ENCODE measurements at regions not wholly inside any gene's neighbourhood (a gene's known extent, or its start where the extent isn't known, plus 50 kb on each side); places are given as distances from the start of the nearest gene placed in this dataset.

DNA sequence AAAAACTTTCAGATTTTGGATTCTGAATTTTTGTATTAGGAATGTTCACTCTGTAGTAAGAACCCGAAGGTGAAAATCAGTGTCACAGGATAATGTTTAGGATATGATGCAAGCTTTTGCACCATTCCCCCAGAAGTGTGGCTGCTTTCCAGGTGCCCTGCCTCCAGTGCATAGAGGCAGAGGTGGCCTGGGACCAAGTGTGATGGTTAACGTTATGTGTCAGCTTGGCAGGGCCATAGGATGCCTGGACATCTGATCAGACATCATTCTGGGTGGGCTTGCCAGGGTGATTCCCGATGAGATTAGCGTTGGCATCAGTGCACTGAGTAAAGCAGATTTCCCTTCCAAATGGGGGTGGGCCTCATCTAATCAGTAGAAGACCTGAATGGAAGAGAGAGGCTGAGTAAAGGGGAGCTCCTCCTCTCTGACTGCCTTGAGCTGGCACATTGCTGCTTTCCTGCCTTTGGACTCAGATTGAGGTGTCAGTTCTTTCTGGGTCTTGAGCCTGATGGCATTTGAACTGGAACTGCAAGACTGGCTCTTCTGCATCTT, 177.4 kb upstream of the HS6ST1 start:
- DNase-seq: no peak

DNA sequence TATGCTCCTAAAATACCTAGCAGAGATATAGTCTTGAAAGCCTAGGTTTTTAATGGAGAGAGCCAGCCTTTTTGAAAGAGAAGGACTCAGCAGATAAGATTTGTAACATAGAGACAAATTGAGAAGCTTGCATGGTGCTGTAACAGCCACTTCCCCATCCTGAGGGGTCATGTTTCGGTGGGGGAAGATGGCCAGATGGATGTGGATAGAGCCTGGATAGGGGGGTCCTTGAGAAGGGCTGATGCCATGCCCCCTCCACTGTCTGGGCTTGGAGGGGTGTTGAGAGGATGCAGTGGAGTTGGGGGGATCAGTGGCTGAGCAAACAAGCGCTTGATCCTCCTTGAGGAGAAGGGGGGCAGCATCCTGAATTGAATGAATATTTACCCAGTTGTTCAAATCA, 178.0 kb upstream of the HS6ST1 start:
- no peak for DNase-seq

DNA sequence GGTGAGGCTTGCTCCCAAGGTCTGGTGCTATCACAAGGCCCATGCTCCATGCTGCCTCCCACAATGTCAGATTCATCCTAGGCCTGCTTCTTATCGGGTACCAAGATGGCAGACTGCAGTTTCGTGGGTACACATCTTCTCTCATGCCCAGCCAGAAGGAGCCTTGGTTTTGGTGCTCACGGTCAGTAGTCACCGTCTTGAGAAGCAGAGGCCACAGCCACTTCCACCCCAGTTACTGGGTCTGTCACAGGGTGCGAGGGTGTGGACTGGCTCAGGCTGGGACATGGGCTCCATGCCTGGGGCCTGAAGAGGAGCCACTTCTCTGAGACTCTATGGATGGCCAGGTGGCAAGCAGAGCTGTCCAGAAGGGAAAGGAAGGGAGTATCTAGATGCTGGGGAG, 178.8 kb upstream of the HS6ST1 start:
- no peak for DNase-seq

DNA sequence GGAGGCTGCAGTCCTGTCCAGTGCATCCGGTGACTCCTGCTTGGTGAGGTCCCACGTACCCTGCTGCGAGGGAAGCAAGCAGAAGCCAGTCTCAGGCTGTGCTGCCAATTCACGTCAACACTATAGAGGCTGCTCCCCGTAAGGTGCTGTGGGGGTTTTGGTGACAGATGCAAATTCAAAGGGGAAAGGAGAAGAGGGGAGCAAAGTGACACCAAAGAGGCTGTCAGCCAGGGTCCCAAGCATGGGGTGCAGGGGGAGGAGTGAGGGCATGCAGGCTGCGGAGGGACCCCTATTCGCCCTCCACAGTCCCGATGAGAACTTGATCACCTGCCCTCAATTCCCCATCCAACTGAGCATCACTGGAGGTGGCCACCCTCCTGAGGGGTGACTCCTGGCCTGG, 179.4 kb upstream of the HS6ST1 start:
- no peak for DNase-seq

DNA sequence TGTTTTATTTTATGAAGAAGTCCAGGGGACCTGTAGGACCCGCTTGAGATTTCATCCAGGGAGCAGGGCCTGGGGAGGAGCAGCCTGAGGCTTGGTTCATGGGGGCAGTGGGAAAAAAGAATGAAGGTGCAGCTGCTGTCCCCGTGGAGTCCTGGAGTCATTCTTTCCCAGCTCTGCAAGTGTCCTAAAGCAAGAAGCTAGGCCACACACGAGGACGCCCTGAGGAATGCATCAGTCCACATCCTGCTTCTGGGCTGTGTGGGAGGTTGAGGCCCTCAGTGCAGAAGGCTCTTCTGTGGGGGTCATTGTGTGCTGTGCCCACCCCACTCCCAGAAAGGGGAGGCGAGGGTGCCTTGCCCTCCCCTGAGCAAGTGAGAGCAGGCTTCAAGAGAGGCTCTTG, 179.9 kb upstream of the HS6ST1 start:
- DNase-seq: no peak

DNA sequence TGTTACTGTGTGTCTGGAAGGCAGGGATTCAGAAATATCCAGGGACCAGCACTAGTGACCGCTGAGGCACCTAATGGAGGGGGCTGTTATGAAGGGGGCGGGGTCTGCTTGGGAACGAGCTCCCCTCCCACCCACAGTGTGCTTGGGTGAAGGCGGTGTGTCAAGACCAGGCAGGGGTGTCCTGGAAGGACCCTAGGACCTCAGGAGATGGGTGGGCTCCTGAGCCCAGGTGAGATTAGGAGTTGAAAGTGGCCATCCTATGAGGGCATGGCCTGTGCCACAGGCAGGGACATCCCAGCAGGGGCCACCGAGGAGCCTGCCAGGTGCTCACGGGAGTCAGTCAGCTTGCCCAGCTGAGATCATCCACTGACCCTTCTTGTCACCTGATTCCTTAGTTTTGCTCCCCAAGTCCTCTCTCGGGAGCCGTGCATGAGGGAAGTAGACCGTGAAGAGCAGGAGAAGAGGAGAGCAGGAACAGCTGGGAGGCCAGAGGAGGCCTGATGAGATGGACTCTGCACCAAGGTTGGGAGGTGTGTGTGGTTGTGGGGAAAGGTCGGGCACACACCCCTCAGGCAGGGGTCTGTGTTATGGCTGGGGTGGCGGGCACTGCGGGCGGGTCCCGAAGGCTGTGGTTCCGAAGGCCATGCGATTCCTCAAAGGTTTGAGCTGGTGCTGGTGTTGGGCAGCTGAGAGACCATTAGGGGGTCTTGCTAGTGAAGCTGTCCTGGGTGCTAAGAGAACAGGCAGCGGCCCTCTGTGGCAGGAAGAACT, 180.9 kb upstream of the HS6ST1 start:
- DNase-seq: no peak

DNA sequence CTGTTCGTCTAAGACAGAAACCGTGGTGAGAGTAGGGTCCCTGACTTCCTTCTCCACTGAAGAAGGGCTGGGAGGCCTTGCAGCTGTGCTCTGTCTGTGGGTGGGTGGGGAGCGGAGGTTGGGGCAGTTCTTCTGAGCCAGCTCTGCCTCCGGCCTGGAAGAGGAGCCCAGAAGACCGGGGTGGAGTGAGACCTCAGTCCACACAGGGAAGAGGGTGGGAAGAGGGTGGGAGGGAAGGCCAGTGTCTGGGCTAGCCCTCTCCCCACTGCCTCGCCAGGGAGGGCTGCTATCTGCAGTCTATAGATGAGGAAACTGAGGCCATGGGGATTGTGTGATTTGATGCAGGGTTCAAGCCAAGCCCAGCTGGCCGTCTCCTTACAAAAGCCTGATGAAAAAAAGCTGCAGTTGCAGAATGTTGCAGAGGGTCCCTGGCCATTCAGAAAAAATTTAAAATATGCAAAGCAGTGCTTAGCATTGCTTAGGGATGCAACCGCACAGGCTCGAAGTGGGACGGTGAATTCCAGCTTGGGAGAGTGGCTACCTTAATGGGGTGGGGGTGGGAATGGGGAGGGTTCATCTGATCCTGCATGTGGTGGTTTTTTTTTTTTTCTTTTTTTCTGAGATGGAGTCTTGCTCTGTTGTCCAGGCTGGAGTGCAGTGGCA, 181.6 kb upstream of the HS6ST1 start:
- no peak for DNase-seq

DNA sequence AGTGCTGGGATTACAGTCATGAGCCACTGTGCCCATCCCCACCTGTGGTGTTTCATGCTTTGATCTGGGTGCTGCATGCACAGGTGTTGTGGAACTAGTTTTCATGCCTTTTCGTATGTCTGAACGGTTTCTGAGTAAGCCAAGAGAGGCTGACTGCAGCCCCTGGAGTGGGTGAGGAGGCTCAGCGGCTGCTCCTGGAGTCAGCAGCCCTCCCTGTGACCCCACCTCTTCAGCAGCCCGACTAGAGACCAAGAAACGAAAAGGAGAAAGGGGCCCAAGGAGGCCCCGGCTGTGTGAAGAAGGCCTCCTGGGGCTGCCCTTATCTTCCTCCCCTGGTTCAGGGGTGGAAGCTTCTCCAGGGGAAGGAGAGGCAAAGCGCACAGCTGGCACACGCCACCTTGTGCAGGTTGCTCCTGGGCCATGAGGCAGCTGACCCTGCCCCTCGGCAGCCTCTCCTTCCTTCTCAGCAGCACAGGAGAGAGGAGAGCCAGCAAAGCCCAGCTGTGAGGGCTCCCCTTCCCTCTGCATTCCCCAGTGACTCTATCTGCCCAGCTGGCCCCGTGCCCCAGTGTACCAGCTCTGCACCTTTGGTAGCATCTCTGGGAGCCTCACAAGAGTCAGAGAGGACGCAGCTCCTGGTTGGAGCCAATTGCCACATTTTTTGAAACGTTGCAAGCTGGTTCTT, 182.5 kb upstream of the HS6ST1 start:
- no peak for DNase-seq

DNA sequence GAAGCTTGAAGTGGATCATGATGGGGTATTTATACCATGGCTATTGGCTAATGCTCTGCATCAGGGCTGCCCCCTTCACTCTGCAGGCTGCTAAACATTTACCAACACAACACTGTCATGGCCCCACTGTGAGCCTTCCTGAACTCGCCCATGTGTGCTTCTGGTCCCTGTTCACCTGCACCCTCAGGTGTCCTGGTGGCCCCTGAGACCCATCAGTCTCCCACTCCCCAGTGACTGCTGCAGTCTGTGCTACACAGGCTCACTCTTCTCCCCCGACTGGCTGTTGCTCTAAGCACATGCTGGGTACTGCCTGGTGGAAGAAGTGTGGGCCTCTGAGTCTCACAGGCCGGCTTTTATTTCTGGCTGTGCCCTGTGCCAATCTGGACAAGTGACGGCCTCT, 183.0 kb upstream of the HS6ST1 start:
- no peak for DNase-seq

DNA sequence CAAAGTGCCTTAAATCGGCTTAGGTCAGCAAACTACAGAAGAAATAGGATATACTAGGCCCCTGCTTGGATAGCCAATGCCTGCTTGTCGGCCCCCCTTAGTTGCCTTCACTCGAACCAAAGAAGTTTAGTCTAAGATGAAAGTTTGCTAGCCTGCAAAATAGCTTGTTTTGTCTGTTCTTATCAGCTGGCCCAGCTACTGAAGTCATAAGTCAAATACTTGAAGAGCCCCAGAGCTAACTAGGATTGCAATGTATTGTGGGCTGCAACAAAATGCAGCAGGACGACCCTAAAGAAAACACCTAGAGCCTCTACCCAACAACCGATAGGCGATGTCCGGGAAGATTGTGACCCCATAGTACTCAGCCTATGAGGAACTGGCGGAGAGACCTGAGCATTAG, 183.5 kb upstream of the HS6ST1 start:
- no peak for DNase-seq

DNA sequence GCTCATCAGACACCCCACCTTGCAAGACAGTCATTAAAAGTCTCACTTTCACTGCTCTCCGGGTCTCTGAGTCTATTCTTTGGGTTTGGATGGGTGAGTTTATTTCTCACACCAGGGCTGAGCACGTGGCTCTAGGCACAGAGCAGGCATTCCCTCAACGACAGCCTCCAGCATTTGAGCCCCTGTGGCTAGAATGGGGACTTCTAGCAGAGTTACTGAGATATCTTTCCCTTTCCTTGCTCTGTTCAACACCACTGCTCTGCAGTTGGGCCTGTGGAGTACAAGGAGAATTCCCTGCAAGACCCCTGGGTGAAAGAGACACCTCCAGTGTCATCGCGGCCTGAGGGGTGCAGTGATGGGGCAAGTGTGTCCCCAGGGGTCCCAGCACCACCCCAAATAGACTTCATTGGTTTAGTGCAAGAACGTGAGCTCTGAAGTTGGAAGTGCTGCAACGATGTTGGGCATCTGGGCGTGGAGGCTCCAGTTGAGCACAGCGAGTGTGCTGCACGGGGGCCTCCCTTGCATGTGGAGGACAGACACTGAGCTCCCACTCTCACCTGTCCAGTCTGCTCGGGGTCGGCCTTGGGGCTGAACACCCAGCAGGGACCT, 184.1 kb upstream of the HS6ST1 start:
- DNase-seq: no peak

DNA sequence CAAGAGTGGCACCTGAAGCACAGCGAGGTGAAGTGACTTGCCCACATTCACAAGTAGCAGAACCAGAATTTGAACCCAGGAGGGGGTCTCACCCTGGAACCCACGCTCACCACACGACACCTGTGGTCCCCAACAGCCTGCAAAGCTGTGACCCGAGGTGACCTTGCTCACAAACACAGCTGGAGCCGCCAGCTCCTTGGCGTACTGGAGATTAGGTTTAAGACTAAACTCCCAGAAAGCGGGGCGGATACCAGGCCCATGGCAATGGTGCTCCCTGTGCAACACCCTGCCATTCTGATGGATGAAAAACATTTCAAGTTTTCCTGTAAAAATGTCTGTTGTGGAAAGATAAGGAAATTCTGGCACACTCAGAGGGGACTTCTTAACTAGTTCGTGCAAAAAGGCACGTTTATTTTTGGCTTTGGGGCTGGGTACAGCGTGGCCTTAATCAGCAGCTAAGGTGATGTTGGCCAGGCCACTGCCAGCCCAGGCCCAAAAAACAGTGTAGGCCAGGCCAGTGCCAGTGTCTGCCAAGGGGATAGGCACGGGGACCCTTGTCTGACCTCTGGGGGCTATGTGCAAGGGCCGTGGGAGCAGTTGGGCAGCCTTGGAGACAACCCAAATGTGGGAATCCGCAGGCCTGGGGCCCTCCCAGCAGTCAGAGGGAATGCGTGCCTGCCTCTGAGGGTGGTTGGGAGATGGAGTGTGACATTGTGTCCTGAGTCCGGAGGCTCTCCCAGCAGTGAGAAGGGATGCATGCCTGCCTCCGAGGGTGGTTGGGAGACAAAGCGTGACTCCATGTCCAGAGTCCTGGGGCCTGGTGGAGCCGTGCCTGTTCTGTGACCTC, 185.0 kb upstream of the HS6ST1 start:
- no peak for DNase-seq

DNA sequence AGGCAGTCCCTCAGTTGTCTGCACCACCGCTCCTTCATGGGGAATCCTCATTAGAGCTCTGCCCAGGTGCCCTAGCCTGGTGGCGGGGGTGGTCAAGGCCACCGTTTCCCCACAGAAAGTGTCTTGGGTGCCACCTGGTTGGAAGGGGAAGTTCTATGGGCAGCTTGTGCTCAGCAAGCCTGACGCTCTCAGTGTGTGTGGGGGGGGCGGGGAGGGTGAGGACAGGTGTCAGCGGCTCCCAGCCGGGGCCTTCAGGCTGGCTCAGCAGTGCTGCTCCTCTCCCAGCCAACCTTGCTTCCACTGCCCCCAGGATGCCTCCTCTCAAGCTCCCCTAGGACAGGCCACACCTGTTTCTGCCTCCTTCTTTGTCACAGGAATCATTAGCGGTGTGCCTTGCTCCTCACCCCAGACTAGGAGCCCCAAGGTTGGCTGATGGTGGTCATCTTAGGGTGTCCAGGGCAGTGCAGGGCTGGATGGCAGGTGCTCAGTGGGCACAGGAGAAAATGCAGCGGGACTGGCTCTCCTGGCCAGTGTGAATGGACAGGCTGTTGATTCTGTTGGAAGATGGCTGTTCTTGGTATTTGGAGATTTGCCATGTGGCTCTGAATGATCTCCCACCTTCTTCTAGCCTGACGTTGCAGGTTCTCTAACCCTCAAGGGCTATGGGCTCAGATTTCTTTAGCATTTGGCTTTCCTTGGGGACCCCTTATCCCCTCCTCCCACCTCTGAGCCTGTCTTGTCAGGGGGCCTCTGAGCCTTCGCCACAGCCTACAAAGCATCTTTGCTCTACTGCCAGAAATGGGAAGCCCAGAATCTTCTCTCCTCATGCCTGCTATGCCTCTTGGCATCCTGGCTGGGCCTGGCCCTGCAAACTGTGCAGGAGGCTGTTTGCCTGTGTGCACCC, 185.8 kb upstream of the HS6ST1 start:
- no peak for DNase-seq

DNA sequence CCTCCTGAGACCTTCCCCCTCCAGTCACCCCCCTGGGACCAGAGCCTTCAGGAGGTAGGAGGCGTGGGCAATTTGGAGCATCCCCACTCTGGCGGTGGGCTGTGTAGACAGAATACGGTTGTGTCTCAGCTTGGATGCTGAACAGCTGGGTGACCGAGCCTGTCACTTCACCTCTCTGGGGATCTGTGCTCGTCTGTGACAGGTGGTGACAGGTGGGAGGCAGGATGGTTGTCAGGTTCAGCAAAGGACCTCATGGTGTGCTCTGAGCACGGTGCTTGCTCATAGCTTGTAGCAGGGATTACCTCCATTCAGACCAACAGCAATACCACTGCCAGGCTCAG, 186.5 kb upstream of the HS6ST1 start:
- no peak for DNase-seq

DNA sequence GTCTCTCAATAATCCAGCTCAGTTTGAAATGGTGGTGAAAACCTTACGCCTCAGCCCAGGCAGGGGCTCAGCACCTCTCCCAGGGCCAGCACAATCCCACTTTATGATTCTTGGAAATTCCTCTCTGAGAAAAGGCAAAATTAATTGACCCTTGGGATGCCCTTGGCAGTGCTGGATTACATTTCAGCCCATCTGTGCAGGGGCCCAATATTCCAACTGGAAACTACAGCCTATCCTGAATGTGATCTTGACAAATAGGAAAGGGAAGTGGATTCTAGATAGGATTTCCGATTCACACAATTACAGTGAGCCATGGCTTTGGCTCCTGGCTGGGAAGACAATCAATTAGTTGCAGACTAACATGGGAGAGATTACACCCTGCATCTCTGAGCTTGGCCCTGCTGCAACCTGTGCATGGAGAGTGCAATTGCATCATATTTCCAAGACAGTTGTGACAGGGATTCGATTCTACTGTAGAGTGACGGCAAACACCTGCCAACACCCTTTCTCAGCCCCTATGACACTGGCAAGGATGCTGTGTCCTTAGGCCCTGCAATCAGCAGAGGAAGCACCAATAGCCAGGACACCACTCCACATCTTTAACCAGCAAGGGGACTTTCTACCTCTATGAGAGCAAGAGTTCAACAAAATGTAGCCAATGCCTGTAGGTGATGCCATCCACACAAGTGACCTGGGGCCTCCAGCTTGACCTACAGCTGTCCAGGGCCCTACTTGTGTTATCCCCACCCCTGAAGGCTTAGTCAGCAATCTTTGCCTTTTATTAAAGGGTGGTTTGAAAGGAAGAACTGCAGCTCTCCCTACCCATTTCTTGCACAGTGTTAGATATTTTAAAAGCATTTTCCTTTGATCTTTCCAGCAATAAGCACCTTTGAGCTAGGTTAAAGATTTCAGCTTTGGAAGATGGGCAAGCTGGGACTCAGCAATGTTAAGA, 187.2 kb upstream of the HS6ST1 start:
- no peak for DNase-seq

DNA sequence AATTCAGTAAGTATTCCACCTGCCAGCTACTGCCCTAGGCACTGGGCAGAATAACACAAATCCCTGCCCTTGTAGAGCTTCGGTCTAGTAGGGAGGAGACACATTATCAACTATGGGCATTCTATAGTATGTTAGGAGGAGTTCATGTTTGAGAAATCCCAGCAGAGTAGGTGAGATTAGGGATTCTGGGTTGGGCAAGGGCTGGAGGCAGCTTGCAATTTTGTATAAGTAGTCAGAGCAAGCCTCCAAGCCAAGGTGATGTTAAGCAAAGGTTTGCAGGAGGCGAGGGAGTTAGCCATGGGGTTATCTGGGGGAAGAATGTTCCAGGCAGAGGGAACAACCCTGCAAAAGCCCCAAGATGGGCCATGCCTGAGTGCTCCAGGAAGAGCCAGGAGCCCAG, 187.9 kb upstream of the HS6ST1 start:
- DNase-seq: no peak

DNA sequence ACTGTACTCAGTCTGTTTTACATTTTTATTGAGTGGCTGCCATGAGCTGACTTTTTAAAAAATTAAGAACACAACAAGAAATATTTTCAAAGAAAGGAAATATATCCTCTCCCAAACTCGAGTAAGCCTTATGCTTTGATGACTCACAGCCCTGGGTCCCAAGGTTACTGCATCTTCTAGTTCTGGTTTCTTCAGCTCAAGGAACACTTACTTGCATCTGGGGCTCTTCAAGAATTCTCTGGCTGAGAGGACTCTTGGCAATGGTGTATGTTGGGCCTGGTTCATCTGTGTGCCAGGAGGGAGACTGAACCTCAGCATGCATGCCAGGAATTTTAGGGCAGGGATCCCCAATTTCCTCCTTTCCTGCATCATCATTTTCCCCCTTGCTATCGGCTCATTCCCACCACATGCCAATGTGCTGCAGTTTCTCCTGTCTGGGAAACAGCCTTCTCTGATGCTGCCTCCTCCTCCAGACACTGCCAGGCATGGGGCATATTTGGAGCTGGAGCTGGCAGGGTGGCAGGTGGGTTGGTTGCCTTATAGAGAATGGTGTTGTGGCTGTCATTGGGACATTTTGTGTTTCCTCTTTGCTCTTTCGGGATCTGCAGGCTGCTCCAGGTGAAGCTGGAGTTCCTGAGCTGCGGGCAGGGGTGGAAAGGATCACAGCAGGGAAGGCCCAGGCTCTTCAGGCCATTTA, 192.2 kb upstream of the HS6ST1 start:
- DNase-seq: no peak

DNA sequence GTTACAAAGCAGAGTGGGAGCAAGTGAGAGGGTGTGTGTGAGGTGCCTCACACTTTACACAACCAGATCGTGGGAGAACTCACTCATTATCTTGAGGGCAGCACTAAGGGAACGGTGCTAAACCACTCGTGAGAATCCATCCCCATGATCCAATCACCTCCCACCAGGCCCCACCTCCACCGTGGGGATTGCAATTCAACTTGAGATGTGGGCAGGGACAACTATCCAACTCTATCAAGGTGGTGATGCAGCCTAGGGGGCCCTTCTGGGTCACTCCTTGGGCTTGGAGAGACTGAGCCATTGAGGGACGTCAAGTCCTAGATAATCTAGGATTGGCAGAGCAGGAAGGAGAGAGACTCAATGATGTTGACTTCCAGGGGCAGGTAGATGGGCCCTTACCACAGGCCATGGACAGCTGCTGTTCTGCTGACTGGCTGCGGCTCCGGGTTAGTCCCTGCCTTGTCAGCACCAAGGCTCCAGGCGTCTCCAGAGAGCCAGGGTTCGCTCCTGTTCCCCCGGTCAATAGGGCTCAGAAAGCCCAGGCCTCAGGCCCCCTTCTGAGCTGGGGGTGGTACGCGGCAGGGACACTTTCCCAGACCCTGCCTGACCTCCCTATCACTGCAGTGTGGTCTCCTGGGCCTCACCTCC, 193.2 kb upstream of the HS6ST1 start:
- no peak for DNase-seq
